SK-N-SH (cell line): ENCODE measurements at regions not wholly inside any gene's neighbourhood (a gene's known extent, or its start where the extent isn't known, plus 50 kb on each side); places are given as distances from the start of the nearest gene placed in this dataset.

ENCODE experiments used
- CTCF ChIA-PET: fragments of 300-600, 350-600 bp; formaldehyde crosslinking; extraction: SDS; loops from one replicate; lab custom pipeline; 2021; lab: Yijun Ruan, JAX
- POLR2A ChIA-PET: fragments of 350-600 bp; sonication (Branson Sonifier 250); formaldehyde crosslinking; extraction: SDS; loops from one replicate; lab custom pipeline; 2020; ENCODE audit warnings: antibody characterized with exemption, inconsistent platforms; lab: Yijun Ruan, JAX
- DNase-seq: peaks from one replicate; pipeline ENCODE4 v3.0.0; 2012
- H2AFZ ChIP-seq: fragments of 200-600 bp; sonication (generic); 2 replicates; pipeline ENCODE4 v1.8.1; 2016; ENCODE audit warnings: antibody characterized with exemption, mild to moderate bottlenecking, low read depth
- H3F3A ChIP-seq: fragments of 200-600 bp; sonication (generic); replicated peaks from 2 replicates; pipeline ENCODE3; 2016; ENCODE audit warnings: antibody characterized with exemption, mild to moderate bottlenecking; ENCODE audit not compliant: insufficient read depth
- H3K27ac ChIP-seq, 2 experiments: fragments of 200-500 bp in 1 of 2; fragments of 200-600 bp in 1 of 2; sonication (Bioruptor generic) in 1 of 2; sonication (generic), shearing (Covaris generic) in 1 of 2; 2 replicates each; pipeline versions ENCODE4 v1.5.1 to v1.6.1; 2014 to 2016; ENCODE audit warnings: low read depth in 2 of 2, inconsistent platforms in 1 of 2, low read length in 1 of 2, mild to moderate bottlenecking in 1 of 2, mixed read lengths in 1 of 2
- H3K27me3 ChIP-seq: fragments of 200-600 bp; sonication (generic), shearing (Covaris generic); 2 replicates; pipeline ENCODE4 v1.6.1; 2016; ENCODE audit warnings: mixed run types; ENCODE audit not compliant: insufficient read depth
- H3K36me3 ChIP-seq, 2 experiments: fragments of 200-500 bp in 1 of 2; fragments of 200-600 bp in 1 of 2; sonication (Bioruptor generic) in 1 of 2; sonication (generic) in 1 of 2; replicated peaks in 1 of 2; 2 replicates each; pipeline versions ENCODE3 to v1.5.1; 2014 to 2016; ENCODE audit warnings: low read length in 1 of 2, mild to moderate bottlenecking in 1 of 2; ENCODE audit not compliant: insufficient read depth in 2 of 2, control insufficient read depth in 1 of 2
- H3K4me1 ChIP-seq, 2 experiments: fragments of 200-500 bp in 1 of 2; fragments of 200-600 bp in 1 of 2; sonication (Bioruptor generic) in 1 of 2; sonication (generic), shearing (Covaris generic) in 1 of 2; 2 replicates each; pipeline versions ENCODE4 v1.5.1 to v1.6.1; 2014 to 2016; ENCODE audit warnings: low read depth in 1 of 2, low read length in 1 of 2, mixed run types in 1 of 2; ENCODE audit not compliant: insufficient read depth in 2 of 2, control insufficient read depth in 1 of 2
- H3K4me2 ChIP-seq: fragments of 200-600 bp; sonication (generic), shearing (Covaris generic); 2 replicates; pipeline ENCODE4 v1.6.1; 2017; ENCODE audit warnings: mixed run types
- H3K4me3 ChIP-seq, 2 experiments: fragments of 200-500 bp in 1 of 2; fragments of 200-600 bp in 1 of 2; sonication (Bioruptor generic) in 1 of 2; sonication (generic), shearing (Covaris generic) in 1 of 2; 2 replicates each; pipeline versions ENCODE4 v1.5.1 to v1.8.1; 2014 to 2016; ENCODE audit warnings: low read depth in 2 of 2, inconsistent platforms in 1 of 2, low read length in 1 of 2, mild to moderate bottlenecking in 1 of 2, mixed read lengths in 1 of 2, moderate library complexity in 1 of 2
- H3K79me2 ChIP-seq: fragments of 200-600 bp; sonication (generic); 2 replicates; pipeline ENCODE4 v1.8.1; 2017; ENCODE audit warnings: mild to moderate bottlenecking; ENCODE audit not compliant: insufficient read depth
- H3K9ac ChIP-seq: fragments of 200-600 bp; sonication (generic); 2 replicates; pipeline ENCODE4 v1.6.1; 2017; ENCODE audit warnings: mixed run types
- H3K9me2 ChIP-seq: fragments of 200-600 bp; sonication (generic); 2 replicates; pipeline ENCODE4 v1.6.1; 2017; ENCODE audit warnings: mixed run types
- H3K9me3 ChIP-seq: fragments of 200-600 bp; sonication (generic); 2 replicates; pipeline ENCODE4 v1.6.1; 2017; ENCODE audit warnings: mixed run types, mild to moderate bottlenecking, moderate library complexity
- H4K20me1 ChIP-seq: fragments of 200-600 bp; sonication (generic); 2 replicates; pipeline ENCODE4 v1.6.1; 2017; ENCODE audit warnings: mild to moderate bottlenecking, mixed run types; ENCODE audit not compliant: insufficient read depth
- CHD2 ChIP-seq: fragments of 150-350 bp; IDR thresholded peaks from 2 replicates; pipeline ENCODE4 v1.6.1; 2018; ENCODE audit warnings: low read length; ENCODE audit not compliant: partially characterized antibody
- ELF1 ChIP-seq: IDR thresholded peaks from 2 replicates; pipeline ENCODE4 v1.4.0; 2012
- EP300 ChIP-seq, 2 experiments: IDR thresholded peaks; 2 replicates each; pipeline versions ENCODE4 v1.4.0 to v1.6.1; 2012; ENCODE audit warnings: borderline replicate concordance in 1 of 2, low read depth in 1 of 2, low read length in 1 of 2
- FOSL2 ChIP-seq: IDR thresholded peaks from 2 replicates; pipeline ENCODE4 v1.4.0; 2012; ENCODE audit warnings: low read depth, mild to moderate bottlenecking, moderate library complexity, borderline replicate concordance
- GATA2 ChIP-seq: sonication (generic); formaldehyde crosslinking; IDR thresholded peaks from 2 replicates; pipeline ENCODE4 v1.5.0; 2020; ENCODE audit warnings: mild to moderate bottlenecking, missing genetic modification reagents
- MXI1 ChIP-seq: IDR thresholded peaks from 2 replicates; pipeline ENCODE4 v1.6.1; 2012; ENCODE audit warnings: mild to moderate bottlenecking, low read depth, low read length, improper control_type of control experiment
- NFIC ChIP-seq: IDR thresholded peaks from 2 replicates; pipeline ENCODE4 v1.4.0; 2012; ENCODE audit warnings: borderline replicate concordance
- NRF1 ChIP-seq: IDR thresholded peaks from 2 replicates; pipeline ENCODE4 v1.6.1; 2012; ENCODE audit warnings: low read depth, mild to moderate bottlenecking, low read length
- RCOR1 ChIP-seq: fragments of 150-350 bp; IDR thresholded peaks from 2 replicates; pipeline ENCODE4 v1.6.1; 2017; ENCODE audit warnings: antibody characterized with exemption, low read length
- REST ChIP-seq: IDR thresholded peaks from 2 replicates; pipeline ENCODE4 v1.6.1; 2012; ENCODE audit warnings: mild to moderate bottlenecking, low read depth, low read length, moderate library complexity
- RFX5 ChIP-seq: IDR thresholded peaks from 2 replicates; pipeline ENCODE4 v1.6.1; 2012; ENCODE audit warnings: mild to moderate bottlenecking, improper control_type of control experiment, low read length
- SIN3A ChIP-seq: IDR thresholded peaks from 2 replicates; pipeline ENCODE4 v1.6.1; 2012; ENCODE audit warnings: low read depth, mild to moderate bottlenecking, low read length, moderate library complexity, borderline replicate concordance
- TCF12 ChIP-seq: IDR thresholded peaks from 2 replicates; pipeline ENCODE4 v1.4.0; 2012
- USF2 ChIP-seq: fragments of 150-350 bp; IDR thresholded peaks from 2 replicates; pipeline ENCODE4 v1.6.1; 2017; ENCODE audit warnings: antibody characterized with exemption, low read length, low read depth, borderline replicate concordance
- ZBTB33 ChIP-seq: IDR thresholded peaks from 2 replicates; pipeline ENCODE4 v1.4.0; 2012; ENCODE audit warnings: low read depth, borderline replicate concordance
- WGBS: methylation state at CpG from one replicate; pipeline ENCODE4 v1.1.6; 2017; ENCODE audit warnings: low lambda C conversion rate; 5-methylcytosine and 5-hydroxymethylcytosine counted together
- TF ChIP-seq, protein P1 (sequence below): IDR thresholded peaks from 2 replicates; pipeline ENCODE4; 2012

GRCh38 chr13:47426126-47426849 lies 529.4 kb upstream of the HTR2A start:
- CTCF ChIA-PET: interaction anchor here (1.4 kb wide), 2 partner anchors 453 to 533 kb away, joined by 3 to 4 read pairs; no protein-coding TSS in a partner anchor
- Histone ChIP-seq H3K4me3 (no peak overlapping the region), H2AFZ (no peak overlapping the region), H3K9ac (no peak overlapping the region), H3K9me2 (no peaks in the 10 kb centered on the region), H3K4me1 (no peaks in the 10 kb centered on the region), H3K27ac (no peak overlapping the region), H3F3A (no peaks in the 10 kb centered on the region), H3K4me2 (no peak overlapping the region), H3K79me2 (no peaks in the 10 kb centered on the region), H3K36me3 (no peaks in the 10 kb centered on the region), H3K9me3 (no peaks in the 10 kb centered on the region), H4K20me1 (no peaks in the 10 kb centered on the region), H3K27me3 (no peaks in the 10 kb centered on the region)
- WGBS: 14% methylated on average over 3 of the region's 3 CpGs
- POLR2A ChIA-PET: no interaction called here
- TF ChIP-seq FOSL2 (no peak), NFIC (peak; percentile 24)
- DNase-seq: no peak

- no peaks in the 10 kb centered on the region for H3K4me1 ChIP-seq
- no peaks in the 10 kb centered on the region for H3K79me2 ChIP-seq
- no peak overlapping the region for H3K4me2 ChIP-seq
- no peaks in the 10 kb centered on the region for H3K36me3 ChIP-seq
- H4K20me1 ChIP-seq: no peaks in the 10 kb centered on the region
- DNase-seq: no peak
- no peaks in the 10 kb centered on the region for H3K9me2 ChIP-seq
- no peak overlapping the region for H2AFZ ChIP-seq
- CTCF ChIA-PET: interaction anchor here (0.7 kb wide), 1 partner anchor 734 kb away, joined by 3 read pairs; no protein-coding TSS in a partner anchor
- no peak overlapping the region for H3K4me3 ChIP-seq
- H3K9ac ChIP-seq: no peak overlapping the region
- no peak for TF ChIP-seq SIN3A
- TF ChIP-seq USF2: no peak
- no peak for TF ChIP-seq GATA2
- TF ChIP-seq EP300 (IDR thresholded peaks at IDR 0.05; ENCODE audit: borderline replicate concordance in 1 of 2, low read depth in 1 of 2, low read length in 1 of 2): no peak
- TF ChIP-seq NRF1: no peak
- TF ChIP-seq, protein P1, sequence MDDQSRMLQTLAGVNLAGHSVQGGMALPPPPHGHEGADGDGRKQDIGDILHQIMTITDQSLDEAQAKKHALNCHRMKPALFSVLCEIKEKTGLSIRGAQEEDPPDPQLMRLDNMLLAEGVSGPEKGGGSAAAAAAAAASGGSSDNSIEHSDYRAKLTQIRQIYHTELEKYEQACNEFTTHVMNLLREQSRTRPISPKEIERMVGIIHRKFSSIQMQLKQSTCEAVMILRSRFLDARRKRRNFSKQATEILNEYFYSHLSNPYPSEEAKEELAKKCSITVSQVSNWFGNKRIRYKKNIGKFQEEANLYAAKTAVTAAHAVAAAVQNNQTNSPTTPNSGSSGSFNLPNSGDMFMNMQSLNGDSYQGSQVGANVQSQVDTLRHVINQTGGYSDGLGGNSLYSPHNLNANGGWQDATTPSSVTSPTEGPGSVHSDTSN: no peak
- TF ChIP-seq NFIC: no peak
- TF ChIP-seq REST: no peak
- no peak for TF ChIP-seq RCOR1
- no peak for TF ChIP-seq TCF12
- TF ChIP-seq ZBTB33: no peak
- TF ChIP-seq MXI1: no peak
- no peak for TF ChIP-seq ELF1
- TF ChIP-seq RFX5: no peak
- TF ChIP-seq CHD2: no peak
- POLR2A ChIA-PET: no interaction called here
- no peaks in the 10 kb centered on the region for H3K9me3 ChIP-seq
- 25% methylated on average over 1 of the region's 1 CpG for WGBS
- no peak overlapping the region for H3K27ac ChIP-seq
- no peaks in the 10 kb centered on the region for H3F3A ChIP-seq
- no peaks in the 10 kb centered on the region for H3K27me3 ChIP-seq
Measured at GRCh38 chr13:47421525-47421924, 524.7 kb upstream of the HTR2A start.
